ENCODE measurements at regions not wholly inside any gene's neighbourhood (a gene's known extent, or its start where the extent isn't known, plus 50 kb on each side); places are given as distances from the start of the nearest gene placed in this dataset.

- no peak overlapping the region for H3K4me3 ChIP-seq (ENCODE audit: low read depth, low read length)
- no peak for DNase-seq (ENCODE audit: low read depth)
- TF ChIP-seq POLR2A (IDR thresholded peaks at IDR 0.05; ENCODE audit: extremely low read depth, insufficient read length) (no peak), MYC (IDR thresholded peaks at IDR 0.05; ENCODE audit: low read depth, low read length) (no peak)
Measured at GRCh38 chr15:85932391-85932790, 137.7 kb upstream of the KLHL25 start.

GRCh38 chr15:85934691-85935090 is 140.0 kb upstream of the KLHL25 start:
- TF ChIP-seq MAX (IDR thresholded peaks at IDR 0.05; ENCODE audit: low read depth, low read length) (no peak), CTCF (IDR thresholded peaks at IDR 0.05; ENCODE audit: low read depth, low read length) (no peak), POLR2A (IDR thresholded peaks at IDR 0.05; ENCODE audit: extremely low read depth, insufficient read length) (no peak), MYC (IDR thresholded peaks at IDR 0.05; ENCODE audit: low read depth, low read length) (no peak)
- H3K4me3 ChIP-seq (ENCODE audit: low read depth, low read length), result no peak overlapping the region
- no peak for DNase-seq (ENCODE audit: low read depth)

GRCh38 chr15:85935182-85935581 is 140.5 kb upstream of the KLHL25 start:
- TF ChIP-seq POLR2A (IDR thresholded peaks at IDR 0.05; ENCODE audit: extremely low read depth, insufficient read length), result no peak
- TF ChIP-seq MAX (IDR thresholded peaks at IDR 0.05; ENCODE audit: low read depth, low read length), result no peak
- TF ChIP-seq MYC (IDR thresholded peaks at IDR 0.05; ENCODE audit: low read depth, low read length), result no peak
- no peak for TF ChIP-seq CTCF (IDR thresholded peaks at IDR 0.05; ENCODE audit: low read depth, low read length)
- no peak for DNase-seq (ENCODE audit: low read depth)
- H3K4me3 ChIP-seq (ENCODE audit: low read depth, low read length), result no peak overlapping the region

GRCh38 chr15:85937661-85938060 is 142.0 kb upstream of the AGBL1 start:
- TF ChIP-seq POLR2A (IDR thresholded peaks at IDR 0.05; ENCODE audit: extremely low read depth, insufficient read length), result no peak
- TF ChIP-seq MYC (IDR thresholded peaks at IDR 0.05; ENCODE audit: low read depth, low read length), result no peak
- TF ChIP-seq CTCF (IDR thresholded peaks at IDR 0.05; ENCODE audit: low read depth, low read length), result no peak
- TF ChIP-seq MAX (IDR thresholded peaks at IDR 0.05; ENCODE audit: low read depth, low read length), result no peak
- DNase-seq (ENCODE audit: low read depth), result no peak
- H3K4me3 ChIP-seq (ENCODE audit: low read depth, low read length), result no peak overlapping the region

GRCh38 chr15:85941186-85941855 is 138.3 kb upstream of the AGBL1 start:
- TF ChIP-seq POLR2A (IDR thresholded peaks at IDR 0.05; ENCODE audit: extremely low read depth, insufficient read length) (no peak), MAX (IDR thresholded peaks at IDR 0.05; ENCODE audit: low read depth, low read length) (no peak), CTCF (IDR thresholded peaks at IDR 0.05; ENCODE audit: low read depth, low read length) (no peak), MYC (IDR thresholded peaks at IDR 0.05; ENCODE audit: low read depth, low read length) (no peak)
- DNase-seq (ENCODE audit: low read depth), result no peak
- no peak overlapping the region for H3K4me3 ChIP-seq (ENCODE audit: low read depth, low read length)

- TF ChIP-seq POLR2A (IDR thresholded peaks at IDR 0.05; ENCODE audit: extremely low read depth, insufficient read length) (no peak), CTCF (IDR thresholded peaks at IDR 0.05; ENCODE audit: low read depth, low read length) (no peak), MYC (IDR thresholded peaks at IDR 0.05; ENCODE audit: low read depth, low read length) (no peak), MAX (IDR thresholded peaks at IDR 0.05; ENCODE audit: low read depth, low read length) (no peak)
- H3K4me3 ChIP-seq (ENCODE audit: low read depth, low read length), result no peak overlapping the region
- DNase-seq (ENCODE audit: low read depth), result no peak
Measured at GRCh38 chr15:85942632-85943031, 137.0 kb upstream of the AGBL1 start.
